ENCODE measurements at regions not wholly inside any gene's neighbourhood (a gene's known extent, or its start where the extent isn't known, plus 50 kb on each side); places are given as distances from the start of the nearest gene placed in this dataset.
A peak's percentile ranks its signal among the peaks of the same experiment; 100 is the strongest.

DNA sequence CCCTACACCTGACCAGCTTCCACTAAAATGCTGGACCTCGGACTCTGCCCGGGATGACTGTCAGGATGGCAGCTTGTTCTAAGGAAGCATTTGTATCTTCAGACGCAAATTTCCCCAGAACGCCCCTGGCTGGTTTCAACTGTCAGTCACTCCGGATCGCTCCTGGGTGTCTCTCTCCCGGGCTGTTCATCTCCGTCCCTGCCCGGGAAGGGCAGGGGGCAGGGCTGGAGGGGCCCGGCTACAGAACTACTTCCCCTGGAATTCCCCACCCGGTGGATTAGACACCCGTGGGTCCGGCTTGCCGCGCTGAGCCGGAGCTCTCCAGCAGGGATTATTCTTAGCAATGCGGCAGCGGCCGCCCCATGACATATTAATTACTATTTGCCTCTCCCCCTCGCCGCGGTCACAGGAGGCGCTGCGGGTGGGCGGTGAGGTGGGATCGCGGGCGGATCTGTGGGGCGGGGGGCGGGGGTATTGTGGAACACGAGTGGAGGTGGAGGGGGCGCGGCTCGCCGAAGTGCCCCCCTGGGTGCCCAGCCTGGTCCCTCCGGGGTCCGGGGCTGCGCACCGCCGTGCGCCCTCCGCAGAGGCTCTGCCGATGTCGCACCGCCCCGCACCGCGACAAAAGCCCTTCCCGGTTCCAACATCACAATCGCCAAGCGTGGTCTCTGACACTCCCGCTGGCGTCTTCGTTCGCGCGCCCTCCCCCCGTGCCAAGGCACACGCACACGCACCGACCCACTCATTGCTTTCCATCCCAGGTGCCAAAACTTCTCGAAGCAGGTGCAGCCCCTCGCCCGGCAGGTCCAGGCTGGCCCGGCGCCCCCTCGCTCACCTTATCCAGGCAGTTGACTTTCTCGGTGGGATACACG lies 276.1 kb upstream of the NEBL start:
- no peak for DNase-seq (ENCODE audit: low read depth)

DNA sequence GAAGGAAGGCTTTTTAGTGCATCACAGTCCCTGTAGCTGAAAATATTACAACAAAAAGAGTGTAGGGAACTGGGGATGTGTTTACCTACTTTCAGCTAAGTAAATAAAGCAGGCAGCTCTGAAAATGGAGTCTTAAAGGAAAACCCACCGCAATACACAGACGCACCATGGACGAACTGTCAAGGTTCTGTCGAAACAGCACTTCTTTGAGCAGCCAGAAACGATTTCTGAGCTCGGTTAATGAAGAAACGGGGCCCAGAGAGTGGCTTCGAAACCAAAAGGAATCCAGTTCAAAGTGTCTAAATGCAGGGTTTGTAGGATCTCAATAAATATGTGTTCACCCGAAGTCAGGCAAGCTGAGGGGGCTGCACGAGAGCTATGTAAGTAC lies 275.4 kb upstream of the NEBL start:
- no peak for DNase-seq (ENCODE audit: low read depth)

DNA sequence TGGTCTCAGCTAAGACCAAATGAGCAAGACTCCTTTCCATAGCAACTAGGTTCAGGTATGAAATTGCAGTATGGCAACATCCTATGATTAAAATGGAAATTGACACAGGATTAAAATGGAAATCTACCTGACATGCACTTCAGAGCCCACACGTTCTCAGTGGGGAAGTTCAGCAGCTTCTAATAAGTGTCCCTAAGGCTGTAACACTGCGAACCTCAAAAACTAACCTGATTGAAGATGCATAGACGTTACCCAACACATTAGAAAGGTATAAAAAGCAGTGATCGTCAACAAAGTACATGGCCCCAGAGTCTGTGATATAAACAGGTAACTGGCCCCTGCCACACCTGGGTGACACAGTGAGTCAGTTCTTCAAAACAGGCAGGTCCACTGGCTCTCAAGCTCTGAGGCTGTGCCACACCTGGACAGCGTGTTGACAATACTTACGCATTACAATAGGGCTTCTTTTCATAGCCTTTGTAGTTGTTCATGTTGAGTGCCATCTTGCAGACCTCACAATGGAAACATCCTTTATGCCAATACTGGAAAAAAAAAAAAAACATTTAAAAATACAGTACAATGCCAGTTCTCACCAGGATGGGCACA lies 274.9 kb upstream of the NEBL start:
- DNase-seq (ENCODE audit: low read depth), result no peak

DNA sequence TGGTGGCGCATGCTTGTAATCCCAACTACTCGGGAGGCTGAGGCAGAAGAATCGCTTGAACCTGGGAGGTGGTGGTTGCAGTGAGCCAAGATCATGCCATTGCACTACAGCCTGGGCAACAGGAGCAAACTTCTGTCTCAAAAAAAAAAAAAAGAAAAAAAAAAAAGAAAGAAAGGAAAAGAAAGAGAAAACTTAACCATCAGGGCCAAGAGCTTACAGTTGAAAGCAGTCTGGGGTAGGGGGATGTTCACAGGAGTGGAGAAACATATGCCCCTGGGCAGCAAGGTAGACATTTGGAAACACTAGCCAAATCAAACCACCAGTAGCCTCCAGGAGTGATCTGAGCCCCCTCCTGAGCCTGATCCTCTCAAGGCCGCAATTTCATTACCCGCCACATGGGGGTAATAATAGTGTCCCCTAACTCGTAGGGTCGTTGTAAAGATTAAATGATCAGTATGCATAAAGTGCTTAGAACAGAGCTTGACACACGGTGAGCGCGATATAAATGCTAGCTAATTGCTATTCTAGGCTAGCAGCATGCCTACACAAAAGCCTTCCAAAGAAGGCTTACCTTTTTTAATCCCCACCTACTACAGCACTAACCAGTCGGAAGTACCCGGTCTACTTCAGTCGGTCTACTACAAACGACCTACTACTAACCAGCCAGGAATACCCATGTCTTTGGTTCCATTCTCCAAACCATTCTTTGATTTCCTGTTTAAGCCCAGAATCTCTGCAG lies 274.3 kb upstream of the NEBL start:
- no peak for DNase-seq (ENCODE audit: low read depth)

DNA sequence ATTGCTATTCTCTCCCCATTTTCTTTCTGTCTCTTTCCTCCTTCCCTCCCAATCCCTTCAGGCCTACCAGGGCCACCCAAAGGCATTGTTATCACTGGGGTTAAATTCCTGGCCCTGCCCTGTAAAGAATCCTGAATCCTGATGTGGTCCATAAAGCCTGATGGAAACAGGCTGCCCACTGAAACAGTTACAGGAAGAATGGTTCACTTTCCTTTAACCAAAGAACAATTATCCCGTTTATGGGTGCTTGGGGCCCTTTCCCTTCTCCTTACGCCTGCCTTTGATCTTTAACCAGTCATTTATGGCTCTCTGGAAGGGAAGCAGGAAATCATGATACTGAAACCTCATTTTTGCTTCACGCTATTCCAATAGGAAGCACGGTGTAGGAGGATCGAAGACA lies 273.1 kb upstream of the NEBL start:
- DNase-seq (ENCODE audit: low read depth), result no peak

DNA sequence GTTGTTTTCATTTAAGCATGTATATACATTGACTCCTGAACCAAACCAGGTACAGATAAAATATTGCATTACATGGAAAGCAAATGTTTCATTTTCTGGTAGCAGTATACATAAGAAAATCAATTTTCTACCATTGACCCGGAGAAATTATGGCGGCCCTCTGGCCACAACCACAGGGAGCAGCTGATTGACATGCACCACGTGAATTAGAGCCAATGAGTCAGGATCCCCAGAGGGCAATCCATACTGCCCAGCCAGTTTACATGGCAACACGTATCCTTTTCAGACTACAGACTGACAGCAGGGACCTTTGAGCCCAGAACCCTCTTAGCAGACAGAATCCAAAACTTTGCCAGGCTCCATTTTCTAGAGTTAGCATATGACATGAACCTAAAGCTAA lies 272.2 kb upstream of the NEBL start:
- DNase-seq (ENCODE audit: low read depth), result no peak

DNA sequence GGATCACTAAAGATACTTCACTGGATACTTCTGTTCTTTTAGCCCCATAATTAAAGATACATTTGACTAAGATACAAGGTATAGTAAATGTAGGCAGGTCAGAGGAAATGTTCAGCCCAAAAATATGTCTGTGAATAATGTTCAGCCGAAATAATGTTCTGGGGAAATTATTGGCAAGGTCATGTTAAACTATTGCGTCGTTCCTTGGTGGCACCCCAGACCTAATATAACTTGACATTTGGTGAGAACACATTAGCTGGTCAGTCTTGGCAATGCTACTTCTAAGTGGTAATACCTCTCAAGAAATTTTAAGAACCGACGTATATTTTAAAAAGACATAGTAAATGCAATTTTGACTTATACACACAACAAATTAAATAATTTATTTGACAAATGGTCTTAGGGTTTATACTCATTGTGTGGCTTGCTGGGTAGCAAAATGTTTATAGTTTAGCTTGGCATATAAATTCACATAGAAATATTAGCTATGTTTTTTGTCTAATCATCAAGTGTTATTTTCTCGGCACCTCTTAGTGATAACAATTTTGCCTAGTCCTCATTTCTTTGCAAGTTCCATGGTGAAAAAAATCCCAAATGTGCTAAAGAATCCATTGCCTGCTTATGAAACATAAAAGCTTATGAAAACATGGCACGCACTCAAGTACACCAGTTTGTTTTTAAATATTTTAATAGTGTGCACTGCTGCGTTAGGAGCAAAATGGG lies 270.3 kb upstream of the NEBL start:
- DNase-seq (ENCODE audit: low read depth), result no peak

DNA sequence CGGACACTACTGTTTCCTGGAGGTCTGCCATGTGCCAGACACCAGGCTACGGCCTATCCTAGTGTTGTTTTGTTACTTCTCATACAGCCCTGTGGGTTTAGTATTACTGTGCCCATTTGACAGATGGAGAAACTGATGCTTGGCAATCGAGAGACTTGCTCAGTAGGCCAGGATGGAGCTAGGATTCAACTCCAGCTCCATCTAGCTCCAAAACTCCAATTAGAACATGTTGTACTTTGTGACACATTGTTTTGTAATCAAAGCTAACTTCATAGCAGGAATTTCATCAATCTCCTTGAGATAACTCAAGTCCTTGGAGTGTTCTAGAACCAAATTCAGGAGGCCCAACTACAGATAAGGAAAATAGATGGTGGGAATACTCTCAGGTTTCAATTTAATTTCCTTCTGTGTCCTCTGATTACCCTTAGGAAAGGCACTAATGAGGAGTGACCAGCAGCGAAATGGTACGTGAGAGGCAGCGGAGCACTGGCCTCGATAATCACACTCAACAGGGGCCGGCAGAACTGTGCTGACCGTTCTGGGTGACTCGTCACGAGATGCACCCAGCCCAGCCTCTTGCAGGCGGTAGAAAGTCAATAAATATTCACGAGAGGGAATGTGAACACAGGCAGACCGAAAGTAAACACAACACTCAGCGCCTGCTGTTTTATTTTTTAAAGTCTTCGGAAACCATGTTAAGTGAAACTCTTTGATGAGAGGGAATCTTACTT lies 269.6 kb upstream of the NEBL start:
- DNase-seq (ENCODE audit: low read depth), result no peak

DNA sequence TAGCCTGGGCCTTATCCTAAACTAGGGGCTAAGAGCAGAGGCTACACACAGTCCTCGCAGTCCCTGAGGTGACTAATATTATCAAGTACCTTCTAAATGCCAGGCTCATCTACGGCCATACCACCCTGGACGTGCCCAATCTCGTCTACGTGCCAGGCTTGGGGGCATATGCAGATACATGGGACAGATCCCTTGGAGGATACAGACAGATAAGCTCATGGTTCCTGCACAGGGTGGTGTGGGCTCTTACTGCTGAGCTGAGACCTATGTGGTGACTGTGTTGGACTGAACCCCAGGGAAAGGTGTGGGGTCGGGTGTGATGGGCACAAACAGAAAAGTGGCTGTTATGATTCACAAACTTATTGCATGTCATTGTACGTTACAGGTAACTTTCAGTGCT lies 268.4 kb upstream of the NEBL start:
- DNase-seq (ENCODE audit: low read depth), result no peak

DNA sequence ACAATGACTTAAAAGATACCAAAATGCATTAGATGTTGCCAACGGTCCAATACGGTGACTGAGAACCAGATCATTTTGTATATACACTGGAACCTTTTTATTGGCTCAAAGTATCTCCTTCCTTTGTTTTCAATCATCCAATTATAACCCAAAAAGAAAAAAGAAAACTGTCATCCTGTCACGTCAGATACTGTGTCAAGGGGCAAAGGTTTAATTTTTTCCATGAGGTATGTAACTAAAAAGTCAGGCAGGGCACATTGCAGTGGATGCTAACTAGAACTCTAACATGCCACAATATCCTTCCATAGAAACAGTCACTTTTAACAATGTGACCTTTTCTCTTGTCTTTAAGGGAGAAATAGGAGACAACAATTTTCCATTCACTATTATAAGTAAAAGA lies 267.6 kb upstream of the NEBL start:
- DNase-seq (ENCODE audit: low read depth), result no peak

DNA sequence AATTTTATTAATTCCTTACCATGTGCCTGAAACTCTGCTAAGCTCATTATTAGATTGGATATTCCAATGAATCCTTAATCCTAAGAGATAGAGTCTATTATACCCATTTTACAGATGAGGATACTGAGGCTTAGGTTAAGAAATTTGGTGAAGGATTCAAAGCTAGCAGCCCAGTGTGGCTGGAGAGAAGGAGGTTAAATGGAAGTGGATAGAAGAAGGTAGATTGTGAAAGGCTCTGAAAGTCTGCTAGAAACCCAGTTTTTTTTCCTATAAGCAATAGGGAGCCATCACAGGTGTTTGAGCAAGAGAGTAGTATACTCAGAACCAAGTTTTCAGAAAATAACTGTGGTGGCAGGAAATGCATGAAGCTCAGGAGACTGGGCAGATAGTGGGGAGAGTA lies 265.8 kb upstream of the NEBL start:
- DNase-seq (ENCODE audit: low read depth), result no peak

DNA sequence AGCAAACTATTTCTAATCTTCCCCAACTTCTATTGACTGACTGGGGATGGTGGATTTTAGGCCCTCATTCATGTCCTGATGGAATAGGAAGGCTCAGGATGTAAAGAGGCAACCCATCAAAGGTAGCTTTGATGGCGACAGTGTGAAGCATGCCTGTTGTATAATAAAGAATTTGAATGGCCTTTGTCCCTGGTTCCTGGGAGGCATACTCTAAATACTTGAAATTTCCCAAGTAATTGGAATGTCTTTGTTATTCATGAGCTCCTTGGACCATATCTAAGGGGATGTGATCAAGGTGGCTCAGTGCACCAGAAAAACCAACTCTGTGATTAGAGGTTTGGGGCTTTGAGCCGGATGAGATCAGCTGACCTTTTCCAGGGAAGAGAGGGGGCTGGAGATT lies 264.5 kb upstream of the NEBL start:
- no peak for DNase-seq (ENCODE audit: low read depth)

DNA sequence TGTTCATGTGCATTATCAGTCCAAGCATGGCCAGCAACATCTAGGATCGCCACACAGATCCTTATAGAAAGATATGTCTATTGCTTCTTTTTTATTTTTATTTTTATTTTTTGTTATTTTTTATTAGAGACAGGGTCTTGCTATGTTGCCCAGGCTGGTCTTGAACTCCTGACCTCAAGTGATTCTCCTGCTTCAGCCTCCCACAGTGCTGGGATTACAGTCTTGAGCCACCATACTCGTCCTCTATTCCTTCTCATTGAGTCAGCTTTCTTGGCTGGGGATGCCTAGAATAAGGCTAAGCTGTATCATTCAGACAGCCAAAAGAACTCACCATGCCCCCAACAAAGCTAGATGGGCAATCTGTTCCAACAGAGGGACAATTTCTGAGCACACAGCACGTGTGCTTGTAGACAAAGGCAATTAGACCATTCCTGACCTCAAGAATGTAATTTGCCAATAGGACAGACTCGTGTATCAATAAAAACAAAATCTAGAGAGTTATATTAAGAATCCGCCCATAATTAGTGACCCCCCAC lies 264.0 kb upstream of the NEBL start:
- DNase-seq (ENCODE audit: low read depth), result no peak

DNA sequence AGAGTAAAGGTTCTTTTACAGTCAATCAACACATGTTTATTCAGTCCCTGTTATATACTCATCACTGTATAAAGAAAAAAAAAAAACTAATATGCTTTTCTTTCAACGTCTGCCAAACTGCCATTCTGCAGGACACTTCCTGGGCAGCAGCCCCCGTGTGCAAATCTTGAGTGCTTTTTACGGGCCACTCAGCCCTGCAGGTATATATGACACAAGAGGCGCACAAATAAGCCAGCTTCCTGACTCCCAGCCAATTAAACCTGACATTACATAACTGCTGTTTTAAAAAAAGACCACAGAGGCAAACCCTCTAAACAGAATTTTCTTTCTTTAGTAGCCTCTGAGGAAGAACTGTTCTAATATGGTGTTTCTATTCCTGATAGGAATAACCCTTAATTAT lies 263.0 kb upstream of the NEBL start:
- no peak for DNase-seq (ENCODE audit: low read depth)

DNA sequence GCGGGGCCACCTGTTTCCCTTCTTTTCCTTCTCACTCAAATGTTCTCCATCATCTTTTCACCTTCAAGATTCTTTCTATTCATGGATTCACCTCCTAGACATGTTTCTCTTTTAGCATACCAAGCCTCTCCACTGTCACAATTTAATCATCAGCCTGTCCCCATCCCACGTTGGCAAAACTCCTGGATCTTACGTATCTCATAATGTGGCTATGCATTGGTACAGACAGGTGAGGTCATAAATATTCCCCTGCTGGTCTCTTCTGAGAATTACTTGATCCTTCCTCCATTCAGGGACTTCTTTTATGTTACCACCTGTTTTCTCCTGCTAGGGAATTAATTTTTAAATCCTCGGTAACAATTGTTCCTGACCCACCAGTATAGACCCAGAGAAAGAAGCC lies 262.6 kb upstream of the NEBL start:
- no peak for DNase-seq (ENCODE audit: low read depth)

DNA sequence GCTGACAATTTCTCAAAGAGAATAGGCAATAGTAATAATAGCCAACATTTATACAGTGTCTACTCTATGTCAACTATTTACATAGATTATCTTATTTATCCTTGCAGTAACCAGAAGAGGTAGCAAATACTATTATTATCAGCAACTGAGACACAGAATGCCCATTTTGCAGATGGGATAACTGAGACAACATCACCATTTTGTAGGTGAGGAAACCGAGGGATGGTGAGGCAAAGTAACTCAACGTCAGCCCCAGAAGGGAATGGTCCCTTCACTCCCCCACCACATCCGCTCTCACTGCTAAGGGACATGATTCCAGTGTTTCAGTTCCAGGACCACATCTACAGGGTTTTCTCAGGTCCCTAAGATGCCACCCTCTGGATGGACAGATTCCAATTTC lies 261.2 kb upstream of the NEBL start:
- DNase-seq (ENCODE audit: low read depth), result no peak

DNA sequence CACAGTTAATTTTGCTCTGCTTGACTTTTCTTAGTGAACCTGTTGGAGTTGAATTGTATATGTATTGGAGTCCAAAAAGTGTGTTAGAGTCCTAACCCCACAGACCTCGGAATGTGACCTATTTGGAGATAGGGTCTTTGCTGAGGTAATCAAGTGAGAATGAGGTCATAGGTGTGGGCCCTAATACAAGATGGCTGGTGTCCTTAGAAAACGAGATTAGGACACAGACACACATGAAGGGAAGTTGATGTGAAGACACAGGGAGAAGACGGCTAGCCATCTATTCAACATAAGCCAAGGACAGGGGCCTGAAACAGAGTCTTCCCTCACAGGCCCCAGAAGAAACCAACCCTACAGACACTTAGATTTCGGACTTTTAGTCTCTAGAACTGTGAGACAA lies 260.6 kb upstream of the NEBL start:
- no peak for DNase-seq (ENCODE audit: low read depth)

DNA sequence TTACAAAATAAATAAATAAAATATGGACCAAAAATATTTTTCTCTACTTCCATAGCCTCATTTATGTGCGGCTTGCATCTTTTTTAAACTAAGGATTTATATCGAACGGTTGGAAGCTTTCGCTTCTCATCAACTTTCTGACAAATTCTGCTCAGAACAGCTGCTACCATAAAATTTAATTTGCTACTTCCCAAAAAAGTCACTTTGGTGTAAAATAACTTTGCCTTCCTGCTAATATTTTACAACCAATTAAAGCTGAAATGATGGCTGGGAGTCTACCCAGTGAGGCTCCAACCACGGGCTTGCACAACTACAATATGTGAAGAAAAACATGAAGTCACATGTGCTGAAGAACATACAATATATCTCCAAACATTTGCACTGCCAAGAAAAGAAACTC lies 253.1 kb upstream of the NEBL start:
- no peak for DNase-seq (ENCODE audit: low read depth)

DNA sequence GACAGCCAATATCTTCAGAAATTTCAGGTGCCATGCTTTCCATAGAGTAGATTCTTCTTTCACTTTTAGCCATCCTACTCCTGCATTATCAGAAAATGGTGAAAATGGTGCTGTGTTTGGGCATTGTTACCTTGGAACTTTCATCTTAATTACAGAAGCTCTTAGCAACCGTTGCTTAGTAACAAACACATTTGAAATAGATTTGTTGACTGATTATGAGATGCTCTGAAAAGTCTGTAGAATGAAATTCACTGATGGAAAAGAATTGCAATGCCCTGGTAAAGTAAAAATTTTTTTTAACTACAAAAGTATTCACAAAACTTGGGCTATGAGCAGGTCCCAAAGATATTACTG lies 249.3 kb upstream of the NEBL start:
- DNase-seq (ENCODE audit: low read depth), result peak; percentile 1

DNA sequence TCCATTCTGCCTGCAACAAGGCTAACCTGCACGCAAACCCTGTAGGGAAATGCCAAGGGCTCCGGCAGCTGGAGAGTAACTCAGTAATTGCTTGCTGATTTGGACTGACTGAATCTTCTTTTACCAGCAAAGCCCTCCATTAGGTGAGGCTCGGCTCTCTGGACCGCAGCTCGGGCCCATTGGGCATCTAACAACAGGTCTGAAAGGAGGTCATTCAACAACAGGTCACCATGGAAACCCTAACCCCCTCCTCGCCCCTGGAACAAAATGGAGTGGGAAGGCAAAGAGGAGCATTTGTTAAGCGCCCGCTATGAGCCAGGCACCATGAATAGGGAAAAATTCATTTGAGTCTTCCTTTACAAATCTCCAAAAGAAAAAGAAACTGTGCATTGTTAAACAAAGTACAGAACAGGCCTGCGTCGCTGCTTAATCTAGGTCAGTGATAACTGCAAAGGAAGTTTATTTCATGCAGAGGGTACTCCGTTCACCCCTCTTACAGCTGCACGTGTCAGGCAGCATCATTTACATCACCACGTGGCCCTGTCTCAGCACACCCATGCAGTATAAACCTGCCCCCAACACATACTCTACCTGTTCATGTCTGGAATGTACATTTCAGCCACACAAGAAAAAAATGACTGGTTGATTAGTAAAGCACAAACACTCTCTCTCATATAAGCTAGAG lies 248.8 kb upstream of the NEBL start:
- no peak for DNase-seq (ENCODE audit: low read depth)

DNA sequence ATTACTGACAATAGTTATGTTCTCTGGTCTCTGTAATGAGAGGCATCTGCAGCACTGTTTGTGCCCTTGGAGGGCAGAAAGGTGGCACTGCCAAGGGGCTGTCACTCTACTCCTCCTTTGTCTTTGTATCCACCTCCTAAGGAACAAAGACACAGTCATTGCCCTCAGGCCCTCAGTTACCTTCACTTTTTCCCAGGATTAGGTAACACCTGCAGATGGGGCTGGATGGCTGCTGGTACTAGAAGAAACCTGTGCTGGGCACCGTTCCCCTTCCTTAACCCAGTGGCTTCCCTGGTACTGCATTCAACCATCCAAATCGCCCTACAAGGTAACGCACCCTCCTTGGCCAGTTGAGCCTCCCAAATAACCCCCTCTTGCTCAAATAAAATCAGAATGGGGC lies 246.9 kb upstream of the NEBL start:
- no peak for DNase-seq (ENCODE audit: low read depth)

Measured in M059J (cell line).